ENCODE measurements at regions not wholly inside any gene's neighbourhood (a gene's known extent, or its start where the extent isn't known, plus 50 kb on each side); places are given as distances from the start of the nearest gene placed in this dataset.

DNA sequence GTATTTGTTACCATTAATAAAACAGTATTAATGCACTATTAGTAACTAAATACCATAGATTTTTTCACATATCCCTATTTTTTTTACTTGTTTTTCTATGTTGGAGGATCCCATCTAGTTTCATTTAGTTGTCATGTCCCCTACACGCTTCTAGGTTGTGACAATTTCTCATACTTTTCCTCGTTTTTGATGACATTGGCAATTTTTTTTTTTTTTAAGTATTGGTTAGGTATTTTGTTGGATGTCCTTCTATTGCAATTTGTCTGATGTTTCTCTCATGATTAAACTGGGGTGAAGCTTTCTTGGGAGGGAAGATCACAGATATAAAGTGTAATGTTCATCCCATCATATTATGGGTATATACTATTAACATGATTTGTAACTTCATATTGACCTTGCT is 409.1 kb upstream of the CNTN6 start:
- Histone ChIP-seq H3K9me3 (ENCODE audit: insufficient read depth in 2 of 2, low read depth in 1 of 2, low read length in 1 of 2) (no peaks in the 10 kb centered on the region), H3K79me2 (ENCODE audit: control insufficient read depth in 1 of 2, insufficient read depth in 2 of 2, low read length in 2 of 2) (no peaks in the 10 kb centered on the region), H3K9ac (replicated peaks in 1 of 4; ENCODE audit: extremely low read depth in 1 of 4, low read depth in 3 of 4, low read length in 3 of 4) (no peak overlapping the region), H3K4ac (replicated peaks; ENCODE audit: insufficient read length, low read depth, low read length) (no peak overlapping the region), H4K5ac (ENCODE audit: insufficient read length, low read depth, low read length) (no peak overlapping the region), H3K14ac (ENCODE audit: insufficient read length) (no peak overlapping the region), H3K36me3 (ENCODE audit: control insufficient read depth in 2 of 4, insufficient read depth in 4 of 4, low read length in 3 of 4) (no peaks in the 10 kb centered on the region), H2BK5ac (ENCODE audit: low read depth, low read length) (no peak overlapping the region), H2BK15ac (ENCODE audit: low read length) (no peak overlapping the region), H3K23ac (ENCODE audit: insufficient read length) (no peak overlapping the region), H4K8ac (ENCODE audit: extremely low read depth, insufficient read depth, low read length) (no peak overlapping the region), H4K20me1 (replicated peaks in 1 of 2; ENCODE audit: control insufficient read depth in 1 of 2, insufficient read depth in 2 of 2, low read length in 2 of 2) (no peaks in the 10 kb centered on the region), H2BK120ac (replicated peaks; ENCODE audit: low read depth, low read length) (no peak overlapping the region), H3K18ac (ENCODE audit: extremely low read depth, low read length) (no peak overlapping the region), H2AK5ac (ENCODE audit: low read depth, low read length) (no peak overlapping the region), H3K27me3 (replicated peaks in 1 of 4; ENCODE audit: control insufficient read depth in 3 of 4, extremely low read depth in 1 of 4, insufficient read depth in 3 of 4, low read length in 3 of 4) (peaks cover 0 to 1% (median 0%) of the 10 kb centered on the region in 4 experiments; a peak in 1 of 7 replicates), H2BK20ac (ENCODE audit: low read length) (no peak overlapping the region), H3K27ac (ENCODE audit: low read depth, low read length) (no peak overlapping the region), H3K4me3 (ENCODE audit: extremely low read depth in 1 of 4, insufficient read depth in 2 of 4, low read depth in 3 of 4, low read length in 4 of 4) (no peak overlapping the region), H3K4me1 (replicated peaks in 1 of 4; ENCODE audit: control insufficient read depth in 3 of 4, insufficient read depth in 4 of 4, low read length in 3 of 4) (no peaks in the 10 kb centered on the region), H2BK12ac (ENCODE audit: low read depth, low read length) (no peak overlapping the region), H3K23me2 (ENCODE audit: low read depth, low read length) (no peaks in the 10 kb centered on the region), H4K91ac (replicated peaks; ENCODE audit: insufficient read length, low read length) (no peak overlapping the region), H3K56ac (replicated peaks; ENCODE audit: insufficient read length, low read depth, low read length) (no peak overlapping the region), H2AFZ (ENCODE audit: low read length) (no peak overlapping the region), H3K4me2 (ENCODE audit: insufficient read depth in 1 of 2, low read depth in 2 of 2, low read length in 2 of 2) (no peak overlapping the region), H3K79me1 (ENCODE audit: low read depth, low read length) (no peaks in the 10 kb centered on the region)
- no peak for FAIRE-seq
- POLR2A ChIA-PET (ENCODE audit: partially characterized antibody) = no interaction called here
- no peak for TF ChIP-seq CTBP2 (IDR thresholded peaks at IDR 0.05; ENCODE audit: borderline replicate concordance, insufficient read depth, insufficient read length, low read length)
- no peak for TF ChIP-seq CBX8 (IDR thresholded peaks at IDR 0.05; ENCODE audit: borderline replicate concordance, low read depth, low read length)
- TF ChIP-seq BRCA1 (IDR thresholded peaks at IDR 0.05; ENCODE audit: low read depth, low read length) = no peak
- TF ChIP-seq TCF12 (IDR thresholded peaks at IDR 0.05; ENCODE audit: low read depth, low read length) = no peak
- no peak for TF ChIP-seq NANOG (IDR thresholded peaks at IDR 0.05; ENCODE audit: insufficient read depth, low read depth, low read length, poor library complexity, severe bottlenecking)
- TF ChIP-seq, protein P1, sequence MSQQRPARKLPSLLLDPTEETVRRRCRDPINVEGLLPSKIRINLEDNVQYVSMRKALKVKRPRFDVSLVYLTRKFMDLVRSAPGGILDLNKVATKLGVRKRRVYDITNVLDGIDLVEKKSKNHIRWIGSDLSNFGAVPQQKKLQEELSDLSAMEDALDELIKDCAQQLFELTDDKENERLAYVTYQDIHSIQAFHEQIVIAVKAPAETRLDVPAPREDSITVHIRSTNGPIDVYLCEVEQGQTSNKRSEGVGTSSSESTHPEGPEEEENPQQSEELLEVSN (IDR thresholded peaks at IDR 0.05) = no peak
- TF ChIP-seq MAFK (IDR thresholded peaks at IDR 0.05; ENCODE audit: low read depth, low read length) = 0 out of 2 replicates have a peak, but pooled peaks have one; percentile 7
- CTCF ChIA-PET (ENCODE audit: partially characterized antibody) = no interaction called here
- WGBS, 2 experiments (ENCODE audit: extremely low coverage in 1 of 2, insufficient coverage in 1 of 2, insufficient read length in 1 of 2, insufficient replicate concordance in 2 of 2, low coverage in 1 of 2, low lambda C conversion rate in 2 of 2, missing lambda C conversion rate in 1 of 2) = 67% methylated on average over 2 of the region's 2 CpGs; no CpG with 5 or more reads in 1 of the 2 experiments
- DNase-seq (ENCODE audit: low read depth in 1 of 2, low spot score in 2 of 2) = no peak

Data from H1 (cell line).